NCI-H510A (cell line): ENCODE measurements at regions not wholly inside any gene's neighbourhood (a gene's known extent, or its start where the extent isn't known, plus 50 kb on each side); places are given as distances from the start of the nearest gene placed in this dataset.

Experiments used
- DNase-seq: peaks from one replicate; lab custom pipeline; 2025; lab: John Stamatoyannopoulos, UW

GRCh38 chr6:33923857-33924514 lies 120.2 kb upstream of the MLN start:
- DNase-seq = no peak

GRCh38 chr6:33921745-33922144 lies 117.9 kb upstream of the MLN start:
- no peak for DNase-seq

GRCh38 chr6:33918175-33918695 lies 114.4 kb upstream of the MLN start:
- DNase-seq = no peak

- DNase-seq = no peak
Measured at GRCh38 chr6:33915134-33915533, 111.3 kb upstream of the MLN start.

GRCh38 chr6:33914645-33915044 lies 110.8 kb upstream of the MLN start:
- no peak for DNase-seq

- no peak for DNase-seq
Measured at GRCh38 chr6:33912195-33912594, 108.4 kb upstream of the MLN start.

GRCh38 chr6:33911488-33911887 lies 107.7 kb upstream of the MLN start:
- DNase-seq = no peak

- DNase-seq = no peak
Measured at GRCh38 chr6:33910594-33910993, 106.8 kb upstream of the MLN start.

GRCh38 chr6:33909737-33910136 lies 105.9 kb upstream of the MLN start:
- no peak for DNase-seq

GRCh38 chr6:33908025-33908424 lies 104.2 kb upstream of the MLN start:
- DNase-seq = no peak

GRCh38 chr6:33907227-33907626 lies 103.4 kb upstream of the MLN start:
- DNase-seq = no peak

- no peak for DNase-seq
Measured at GRCh38 chr6:33906439-33906838, 102.6 kb upstream of the MLN start.

GRCh38 chr6:33905071-33905609 lies 101.3 kb upstream of the MLN start:
- no peak for DNase-seq

- no peak for DNase-seq
Measured at GRCh38 chr6:33904747-33905065, 100.9 kb upstream of the MLN start.

- DNase-seq = no peak
Measured at GRCh38 chr6:33904050-33904746, 100.4 kb upstream of the MLN start.

- DNase-seq = no peak
Measured at GRCh38 chr6:33903579-33903978, 99.8 kb upstream of the MLN start.

- no peak for DNase-seq
Measured at GRCh38 chr6:33902457-33902853, 98.7 kb upstream of the MLN start.

- no peak for DNase-seq
Measured at GRCh38 chr6:33901822-33902456, 98.1 kb upstream of the MLN start.

GRCh38 chr6:33898771-33899170 lies 95.0 kb upstream of the MLN start:
- no peak for DNase-seq

- no peak for DNase-seq
Measured at GRCh38 chr6:33897189-33897780, 93.5 kb upstream of the MLN start.

- DNase-seq = no peak
Measured at GRCh38 chr6:33896391-33897188, 92.8 kb upstream of the MLN start.

- DNase-seq = no peak
Measured at GRCh38 chr6:33895988-33896387, 92.2 kb upstream of the MLN start.
